ENCODE measurements at regions not wholly inside any gene's neighbourhood (a gene's known extent, or its start where the extent isn't known, plus 50 kb on each side); places are given as distances from the start of the nearest gene placed in this dataset.

DNA sequence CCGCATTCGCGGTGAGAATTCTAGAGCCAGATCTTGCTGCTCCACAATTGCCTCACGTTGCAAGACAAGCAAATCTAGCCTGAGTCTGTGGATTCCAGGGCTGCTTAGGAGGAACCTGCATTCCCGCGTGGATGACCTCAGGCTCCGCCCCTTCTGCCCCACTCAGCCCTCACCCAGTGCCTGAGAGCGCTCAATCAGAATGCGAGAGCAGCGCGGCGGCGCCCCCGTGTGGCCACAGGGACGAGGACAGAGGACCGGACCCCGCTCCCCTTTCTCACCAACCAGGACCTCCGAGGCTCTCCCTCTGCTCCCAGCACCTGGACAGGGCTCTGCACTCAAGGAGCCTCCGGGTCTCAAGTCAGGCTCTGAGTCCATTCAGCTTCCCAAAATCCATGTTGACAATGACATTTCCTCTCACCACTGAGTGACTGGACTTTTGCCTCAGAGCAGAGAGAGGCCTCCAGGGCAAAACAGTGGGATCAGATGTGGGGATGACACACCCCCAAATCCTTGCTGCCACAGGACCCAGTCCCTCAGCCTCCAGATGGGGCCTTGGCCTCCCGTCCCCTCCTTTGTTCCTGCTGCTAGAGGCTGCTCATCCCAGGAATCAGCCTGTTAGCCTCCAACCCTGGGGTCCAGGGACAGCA is 52.0 kb downstream of the RPP21 start:
- DNase-seq: peak; percentile 97

GRCh38 chr6:30397697-30398096 is 52.7 kb downstream of the RPP21 start:
- DNase-seq: no peak

GRCh38 chr6:30399390-30400058 is 54.6 kb downstream of the RPP21 start:
- DNase-seq: no peak

- no peak for DNase-seq
Observed at GRCh38 chr6:30405934-30406333, 61.0 kb downstream of the RPP21 start.

DNA sequence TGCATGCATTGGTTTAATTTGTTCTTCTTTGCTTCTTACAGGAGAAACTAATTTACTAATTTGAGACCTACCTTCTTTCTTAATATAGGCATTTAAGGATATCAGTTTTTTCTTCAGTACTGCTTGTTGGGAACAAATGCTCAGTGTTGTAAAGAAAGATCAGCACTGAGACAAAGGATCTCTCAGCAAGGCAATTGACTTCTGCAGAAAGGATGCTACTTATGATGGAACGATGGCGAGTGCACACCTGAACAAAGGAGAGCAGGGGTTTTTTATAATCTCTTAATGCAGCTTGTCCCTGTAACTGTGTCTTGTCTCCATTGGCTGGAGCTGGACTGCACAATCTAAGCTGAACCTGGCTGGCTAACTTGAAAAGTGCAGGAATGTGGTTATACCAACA is 64.2 kb downstream of the RPP21 start:
- no peak for DNase-seq

- DNase-seq: peak; percentile 71
Observed at GRCh38 chr6:30411515-30412207, 66.7 kb downstream of the RPP21 start.

DNA sequence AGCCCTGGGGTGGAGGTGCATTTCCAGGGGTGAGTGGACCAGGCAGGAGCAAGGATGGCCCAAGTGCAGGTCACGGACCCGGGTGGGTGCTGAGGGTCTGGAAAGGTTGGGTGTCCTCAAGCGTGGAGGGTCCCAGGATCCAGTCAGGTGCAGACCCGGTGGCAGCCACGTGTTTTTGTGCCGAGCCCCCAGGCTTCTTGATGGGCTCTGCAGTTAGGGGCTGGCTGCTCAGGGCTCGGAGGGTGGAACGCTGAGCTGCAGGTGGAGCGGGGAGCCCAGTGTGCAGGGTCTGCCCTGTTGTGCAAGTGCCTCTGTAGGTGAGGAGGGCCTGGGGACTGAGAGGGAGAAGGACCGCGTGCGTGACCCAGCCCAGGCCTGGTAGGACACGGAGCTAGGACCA is 70.9 kb upstream of the HLA-E start:
- DNase-seq: no peak

DNA sequence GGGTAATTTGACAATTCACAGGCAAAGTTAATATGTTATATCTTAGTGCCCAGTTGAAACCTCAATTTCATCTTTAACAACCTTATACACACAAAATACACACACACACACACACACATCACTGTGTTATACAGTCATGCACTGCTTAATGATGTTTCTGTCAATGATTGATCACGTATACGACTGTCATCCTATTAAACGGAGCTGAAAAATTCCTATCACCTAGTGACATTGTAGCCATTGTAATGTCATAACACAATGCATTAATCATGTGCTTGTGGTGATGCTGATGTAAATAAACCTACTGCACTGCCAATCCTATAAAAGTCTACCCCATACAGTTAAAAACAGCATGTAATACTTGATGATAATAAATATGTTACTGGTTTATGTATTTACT is 64.8 kb upstream of the HLA-E start:
- DNase-seq: no peak
